Lower leg skin (tissue), 3 donors: ENCODE measurements at regions not wholly inside any gene's neighbourhood (a gene's known extent, or its start where the extent isn't known, plus 50 kb on each side); places are given as distances from the start of the nearest gene placed in this dataset.
"Not testable (repeated sequence)": the region's sequence is repeated elsewhere in the genome, so short reads cannot be mapped to it uniquely, and the experiment has no call there.

Experiments used
- POLR2A ChIP-seq, 2 donors: fragments of 450-650 bp; IDR thresholded peaks; one replicate each; pipeline ENCODE4 v1.6.1; 2016 to 2017; ENCODE audit warnings: antibody characterized with exemption in 2 of 2, mild to moderate bottlenecking in 1 of 2, moderate library complexity in 1 of 2
- TF ChIP-seq, protein P1 (sequence below), 3 donors: fragments of 450-650 bp; IDR thresholded peaks; one replicate each; pipeline ENCODE4 v1.5.1; 2016; ENCODE audit warnings: antibody characterized with exemption in 3 of 3, mild to moderate bottlenecking in 3 of 3, moderate library complexity in 2 of 3

- TF ChIP-seq POLR2A (IDR thresholded peaks at IDR 0.05), result not testable (repeated sequence)
- TF ChIP-seq, protein P1, sequence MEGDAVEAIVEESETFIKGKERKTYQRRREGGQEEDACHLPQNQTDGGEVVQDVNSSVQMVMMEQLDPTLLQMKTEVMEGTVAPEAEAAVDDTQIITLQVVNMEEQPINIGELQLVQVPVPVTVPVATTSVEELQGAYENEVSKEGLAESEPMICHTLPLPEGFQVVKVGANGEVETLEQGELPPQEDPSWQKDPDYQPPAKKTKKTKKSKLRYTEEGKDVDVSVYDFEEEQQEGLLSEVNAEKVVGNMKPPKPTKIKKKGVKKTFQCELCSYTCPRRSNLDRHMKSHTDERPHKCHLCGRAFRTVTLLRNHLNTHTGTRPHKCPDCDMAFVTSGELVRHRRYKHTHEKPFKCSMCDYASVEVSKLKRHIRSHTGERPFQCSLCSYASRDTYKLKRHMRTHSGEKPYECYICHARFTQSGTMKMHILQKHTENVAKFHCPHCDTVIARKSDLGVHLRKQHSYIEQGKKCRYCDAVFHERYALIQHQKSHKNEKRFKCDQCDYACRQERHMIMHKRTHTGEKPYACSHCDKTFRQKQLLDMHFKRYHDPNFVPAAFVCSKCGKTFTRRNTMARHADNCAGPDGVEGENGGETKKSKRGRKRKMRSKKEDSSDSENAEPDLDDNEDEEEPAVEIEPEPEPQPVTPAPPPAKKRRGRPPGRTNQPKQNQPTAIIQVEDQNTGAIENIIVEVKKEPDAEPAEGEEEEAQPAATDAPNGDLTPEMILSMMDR (IDR thresholded peaks at IDR 0.05), result not testable (repeated sequence)
Measured at GRCh38 chr6:27662212-27662611, 189.3 kb upstream of the ZNF184 start.
